SK-N-SH (cell line): ENCODE measurements at regions not wholly inside any gene's neighbourhood (a gene's known extent, or its start where the extent isn't known, plus 50 kb on each side); places are given as distances from the start of the nearest gene placed in this dataset.

Experiments
- CTCF ChIA-PET: fragments of 300-600, 350-600 bp; formaldehyde crosslinking; extraction: SDS; loops from one replicate; lab custom pipeline; 2021; lab: Yijun Ruan, JAX
- POLR2A ChIA-PET: fragments of 350-600 bp; sonication (Branson Sonifier 250); formaldehyde crosslinking; extraction: SDS; loops from one replicate; lab custom pipeline; 2020; ENCODE audit warnings: antibody characterized with exemption, inconsistent platforms; lab: Yijun Ruan, JAX
- DNase-seq: peaks from one replicate; pipeline ENCODE4 v3.0.0; 2012
- H2AFZ ChIP-seq: fragments of 200-600 bp; sonication (generic); 2 replicates; pipeline ENCODE4 v1.8.1; 2016; ENCODE audit warnings: antibody characterized with exemption, mild to moderate bottlenecking, low read depth
- H3F3A ChIP-seq: fragments of 200-600 bp; sonication (generic); replicated peaks from 2 replicates; pipeline ENCODE3; 2016; ENCODE audit warnings: antibody characterized with exemption, mild to moderate bottlenecking; ENCODE audit not compliant: insufficient read depth
- H3K27ac ChIP-seq, 2 experiments: fragments of 200-500 bp in 1 of 2; fragments of 200-600 bp in 1 of 2; sonication (Bioruptor generic) in 1 of 2; sonication (generic), shearing (Covaris generic) in 1 of 2; 2 replicates each; pipeline versions ENCODE4 v1.5.1 to v1.6.1; 2014 to 2016; ENCODE audit warnings: low read depth in 2 of 2, inconsistent platforms in 1 of 2, low read length in 1 of 2, mild to moderate bottlenecking in 1 of 2, mixed read lengths in 1 of 2
- H3K27me3 ChIP-seq: fragments of 200-600 bp; sonication (generic), shearing (Covaris generic); 2 replicates; pipeline ENCODE4 v1.6.1; 2016; ENCODE audit warnings: mixed run types; ENCODE audit not compliant: insufficient read depth
- H3K36me3 ChIP-seq, 2 experiments: fragments of 200-500 bp in 1 of 2; fragments of 200-600 bp in 1 of 2; sonication (Bioruptor generic) in 1 of 2; sonication (generic) in 1 of 2; replicated peaks in 1 of 2; 2 replicates each; pipeline versions ENCODE3 to v1.5.1; 2014 to 2016; ENCODE audit warnings: low read length in 1 of 2, mild to moderate bottlenecking in 1 of 2; ENCODE audit not compliant: insufficient read depth in 2 of 2, control insufficient read depth in 1 of 2
- H3K4me1 ChIP-seq, 2 experiments: fragments of 200-500 bp in 1 of 2; fragments of 200-600 bp in 1 of 2; sonication (Bioruptor generic) in 1 of 2; sonication (generic), shearing (Covaris generic) in 1 of 2; 2 replicates each; pipeline versions ENCODE4 v1.5.1 to v1.6.1; 2014 to 2016; ENCODE audit warnings: low read depth in 1 of 2, low read length in 1 of 2, mixed run types in 1 of 2; ENCODE audit not compliant: insufficient read depth in 2 of 2, control insufficient read depth in 1 of 2
- H3K4me2 ChIP-seq: fragments of 200-600 bp; sonication (generic), shearing (Covaris generic); 2 replicates; pipeline ENCODE4 v1.6.1; 2017; ENCODE audit warnings: mixed run types
- H3K4me3 ChIP-seq, 2 experiments: fragments of 200-500 bp in 1 of 2; fragments of 200-600 bp in 1 of 2; sonication (Bioruptor generic) in 1 of 2; sonication (generic), shearing (Covaris generic) in 1 of 2; 2 replicates each; pipeline versions ENCODE4 v1.5.1 to v1.8.1; 2014 to 2016; ENCODE audit warnings: low read depth in 2 of 2, inconsistent platforms in 1 of 2, low read length in 1 of 2, mild to moderate bottlenecking in 1 of 2, mixed read lengths in 1 of 2, moderate library complexity in 1 of 2
- H3K79me2 ChIP-seq: fragments of 200-600 bp; sonication (generic); 2 replicates; pipeline ENCODE4 v1.8.1; 2017; ENCODE audit warnings: mild to moderate bottlenecking; ENCODE audit not compliant: insufficient read depth
- H3K9ac ChIP-seq: fragments of 200-600 bp; sonication (generic); 2 replicates; pipeline ENCODE4 v1.6.1; 2017; ENCODE audit warnings: mixed run types
- H3K9me2 ChIP-seq: fragments of 200-600 bp; sonication (generic); 2 replicates; pipeline ENCODE4 v1.6.1; 2017; ENCODE audit warnings: mixed run types
- H3K9me3 ChIP-seq: fragments of 200-600 bp; sonication (generic); 2 replicates; pipeline ENCODE4 v1.6.1; 2017; ENCODE audit warnings: mixed run types, mild to moderate bottlenecking, moderate library complexity
- H4K20me1 ChIP-seq: fragments of 200-600 bp; sonication (generic); 2 replicates; pipeline ENCODE4 v1.6.1; 2017; ENCODE audit warnings: mild to moderate bottlenecking, mixed run types; ENCODE audit not compliant: insufficient read depth
- CTCF ChIP-seq: fragments of 200-600 bp; sonication (generic); IDR thresholded peaks from 2 replicates; pipeline ENCODE4 v1.6.1; 2017; ENCODE audit warnings: antibody characterized with exemption, mild to moderate bottlenecking, moderate library complexity
- ELF1 ChIP-seq: IDR thresholded peaks from 2 replicates; pipeline ENCODE4 v1.4.0; 2012
- EZH2phosphoT487 ChIP-seq: fragments of 200-600 bp; sonication (generic); IDR thresholded peaks from 2 replicates; pipeline ENCODE4 v1.6.1; 2017; ENCODE audit warnings: low read depth, mixed run types, mild to moderate bottlenecking, antibody characterized with exemption, moderate library complexity, borderline replicate concordance
- GABPA ChIP-seq: IDR thresholded peaks from 2 replicates; pipeline ENCODE4 v1.4.0; 2012; ENCODE audit warnings: low read depth, mild to moderate bottlenecking
- IRF3 ChIP-seq: fragments of 150-350 bp; IDR thresholded peaks from 2 replicates; pipeline ENCODE4 v1.6.1; 2016; ENCODE audit warnings: mild to moderate bottlenecking, low read depth, low read length
- NRF1 ChIP-seq: IDR thresholded peaks from 2 replicates; pipeline ENCODE4 v1.6.1; 2012; ENCODE audit warnings: low read depth, mild to moderate bottlenecking, low read length
- POLR2AphosphoS5 ChIP-seq: IDR thresholded peaks from 2 replicates; pipeline ENCODE4 v1.6.1; 2012; ENCODE audit warnings: low read depth, low read length
- RFX5 ChIP-seq: IDR thresholded peaks from 2 replicates; pipeline ENCODE4 v1.6.1; 2012; ENCODE audit warnings: mild to moderate bottlenecking, improper control_type of control experiment, low read length
- TCF12 ChIP-seq: IDR thresholded peaks from 2 replicates; pipeline ENCODE4 v1.4.0; 2012
- TEAD4 ChIP-seq: IDR thresholded peaks from 2 replicates; pipeline ENCODE4 v1.4.0; 2012; ENCODE audit warnings: mild to moderate bottlenecking, borderline replicate concordance; ENCODE audit not compliant: insufficient read depth
- ZBTB33 ChIP-seq: IDR thresholded peaks from 2 replicates; pipeline ENCODE4 v1.4.0; 2012; ENCODE audit warnings: low read depth, borderline replicate concordance
- WGBS: methylation state at CpG from one replicate; pipeline ENCODE4 v1.1.6; 2017; ENCODE audit warnings: low lambda C conversion rate; 5-methylcytosine and 5-hydroxymethylcytosine counted together
- TF ChIP-seq, protein P1 (sequence below): IDR thresholded peaks from 2 replicates; pipeline ENCODE4 v1.4.0; 2012; ENCODE audit warnings: low read depth
- TF ChIP-seq, protein P2 (sequence below): fragments of 150-350 bp; IDR thresholded peaks from 2 replicates; pipeline ENCODE4 v1.6.1; 2017; ENCODE audit warnings: antibody characterized with exemption, low read length, low read depth, borderline replicate concordance
- TF ChIP-seq, protein P3 (sequence below): IDR thresholded peaks from 2 replicates; pipeline ENCODE4 v1.6.1; 2012; ENCODE audit warnings: mild to moderate bottlenecking, low read depth, low read length, moderate library complexity
- TF ChIP-seq, protein P4 (sequence below): IDR thresholded peaks from 2 replicates; pipeline ENCODE4; 2012

DNA sequence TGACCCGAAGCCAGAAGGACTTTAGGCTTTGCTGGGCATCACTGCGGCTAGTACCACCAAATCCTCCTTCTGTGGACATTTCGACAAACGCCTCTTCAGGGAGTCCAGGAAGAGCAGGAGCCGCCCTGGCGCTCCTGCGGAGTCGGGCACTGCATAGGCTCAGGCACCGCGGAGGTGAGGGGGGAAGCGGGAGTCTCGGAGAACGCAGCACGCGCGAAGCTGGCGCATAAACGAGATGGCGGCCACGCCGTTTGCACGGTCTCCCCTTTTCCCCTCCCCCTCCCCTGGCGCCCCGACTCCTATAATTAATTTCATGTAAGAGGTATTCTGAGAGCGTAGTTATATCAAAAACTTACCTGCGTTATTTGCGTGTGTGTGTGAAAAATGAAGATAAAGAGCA, 137.8 kb upstream of the GAS1 start:
- H3K9me3 ChIP-seq, result no peaks in the 10 kb centered on the region
- H4K20me1 ChIP-seq, result no peaks in the 10 kb centered on the region
- H2AFZ ChIP-seq, result no peak overlapping the region
- H3F3A ChIP-seq, result no peaks in the 10 kb centered on the region
- no peak for DNase-seq
- no peaks in the 10 kb centered on the region for H3K9me2 ChIP-seq
- TF ChIP-seq EZH2phosphoT487, result no peak
- TF ChIP-seq TEAD4, result no peak
- TF ChIP-seq, protein P1, sequence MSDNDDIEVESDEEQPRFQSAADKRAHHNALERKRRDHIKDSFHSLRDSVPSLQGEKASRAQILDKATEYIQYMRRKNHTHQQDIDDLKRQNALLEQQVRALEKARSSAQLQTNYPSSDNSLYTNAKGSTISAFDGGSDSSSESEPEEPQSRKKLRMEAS, result no peak
- no peak for TF ChIP-seq POLR2AphosphoS5
- no peak for TF ChIP-seq RFX5
- no peak for TF ChIP-seq ZBTB33
- TF ChIP-seq ELF1, result no peak
- no peak overlapping the region for H3K27ac ChIP-seq
- no peaks in the 10 kb centered on the region for H3K27me3 ChIP-seq
- POLR2A ChIA-PET, result no interaction called here
- no peak overlapping the region for H3K4me3 ChIP-seq
- no peak overlapping the region for H3K9ac ChIP-seq
- H3K36me3 ChIP-seq, result no peaks in the 10 kb centered on the region
- CTCF ChIA-PET, result no interaction called here
- H3K4me1 ChIP-seq, result peaks cover 6 to 7% of the 10 kb centered on the region in 2 experiments; a peak in 3 of 4 replicates
- WGBS, result 92% methylated on average over 26 of the region's 27 CpGs
- H3K79me2 ChIP-seq, result no peaks in the 10 kb centered on the region
- no peak overlapping the region for H3K4me2 ChIP-seq

DNA sequence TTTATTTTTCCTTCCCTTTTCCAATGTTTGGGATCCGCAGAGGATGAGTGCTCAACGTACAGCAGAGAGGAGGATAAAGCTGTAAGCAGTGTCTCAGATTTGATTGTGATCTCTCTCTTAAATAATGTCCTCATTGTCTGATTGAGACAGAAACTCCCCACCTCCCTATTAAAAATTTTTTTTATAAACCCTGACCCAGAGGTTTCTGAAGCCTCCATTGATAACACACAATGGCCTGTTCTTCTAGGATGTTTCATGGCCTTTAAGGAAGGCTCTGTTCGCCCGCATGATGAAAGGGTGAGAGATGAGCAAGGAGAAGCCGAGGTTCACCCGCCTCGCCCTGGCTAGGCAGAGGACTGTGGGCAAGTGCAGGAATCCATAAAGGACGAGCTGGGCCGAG, 138.2 kb upstream of the GAS1 start:
- ChIA-PET POLR2A (no interaction called here), CTCF (no interaction called here)
- H3K9me2 ChIP-seq, result no peaks in the 10 kb centered on the region
- H3K4me2 ChIP-seq, result no peak overlapping the region
- H3K36me3 ChIP-seq, result no peaks in the 10 kb centered on the region
- WGBS, result 85% methylated on average over 9 of the region's 9 CpGs
- no peak overlapping the region for H3K27ac ChIP-seq
- no peak overlapping the region for H3K4me3 ChIP-seq
- peaks cover 2 to 7% of the 10 kb centered on the region in 2 experiments; a peak in 3 of 4 replicates for H3K4me1 ChIP-seq
- no peaks in the 10 kb centered on the region for H3K9me3 ChIP-seq
- no peaks in the 10 kb centered on the region for H3K27me3 ChIP-seq
- H2AFZ ChIP-seq, result no peak overlapping the region
- no peaks in the 10 kb centered on the region for H3F3A ChIP-seq
- TF ChIP-seq, protein P2, sequence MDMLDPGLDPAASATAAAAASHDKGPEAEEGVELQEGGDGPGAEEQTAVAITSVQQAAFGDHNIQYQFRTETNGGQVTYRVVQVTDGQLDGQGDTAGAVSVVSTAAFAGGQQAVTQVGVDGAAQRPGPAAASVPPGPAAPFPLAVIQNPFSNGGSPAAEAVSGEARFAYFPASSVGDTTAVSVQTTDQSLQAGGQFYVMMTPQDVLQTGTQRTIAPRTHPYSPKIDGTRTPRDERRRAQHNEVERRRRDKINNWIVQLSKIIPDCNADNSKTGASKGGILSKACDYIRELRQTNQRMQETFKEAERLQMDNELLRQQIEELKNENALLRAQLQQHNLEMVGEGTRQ, result no peak
- TF ChIP-seq TEAD4 (no peak), TCF12 (no peak), GABPA (no peak), NRF1 (no peak), IRF3 (no peak), POLR2AphosphoS5 (no peak), CTCF (no peak)
- TF ChIP-seq, protein P3, sequence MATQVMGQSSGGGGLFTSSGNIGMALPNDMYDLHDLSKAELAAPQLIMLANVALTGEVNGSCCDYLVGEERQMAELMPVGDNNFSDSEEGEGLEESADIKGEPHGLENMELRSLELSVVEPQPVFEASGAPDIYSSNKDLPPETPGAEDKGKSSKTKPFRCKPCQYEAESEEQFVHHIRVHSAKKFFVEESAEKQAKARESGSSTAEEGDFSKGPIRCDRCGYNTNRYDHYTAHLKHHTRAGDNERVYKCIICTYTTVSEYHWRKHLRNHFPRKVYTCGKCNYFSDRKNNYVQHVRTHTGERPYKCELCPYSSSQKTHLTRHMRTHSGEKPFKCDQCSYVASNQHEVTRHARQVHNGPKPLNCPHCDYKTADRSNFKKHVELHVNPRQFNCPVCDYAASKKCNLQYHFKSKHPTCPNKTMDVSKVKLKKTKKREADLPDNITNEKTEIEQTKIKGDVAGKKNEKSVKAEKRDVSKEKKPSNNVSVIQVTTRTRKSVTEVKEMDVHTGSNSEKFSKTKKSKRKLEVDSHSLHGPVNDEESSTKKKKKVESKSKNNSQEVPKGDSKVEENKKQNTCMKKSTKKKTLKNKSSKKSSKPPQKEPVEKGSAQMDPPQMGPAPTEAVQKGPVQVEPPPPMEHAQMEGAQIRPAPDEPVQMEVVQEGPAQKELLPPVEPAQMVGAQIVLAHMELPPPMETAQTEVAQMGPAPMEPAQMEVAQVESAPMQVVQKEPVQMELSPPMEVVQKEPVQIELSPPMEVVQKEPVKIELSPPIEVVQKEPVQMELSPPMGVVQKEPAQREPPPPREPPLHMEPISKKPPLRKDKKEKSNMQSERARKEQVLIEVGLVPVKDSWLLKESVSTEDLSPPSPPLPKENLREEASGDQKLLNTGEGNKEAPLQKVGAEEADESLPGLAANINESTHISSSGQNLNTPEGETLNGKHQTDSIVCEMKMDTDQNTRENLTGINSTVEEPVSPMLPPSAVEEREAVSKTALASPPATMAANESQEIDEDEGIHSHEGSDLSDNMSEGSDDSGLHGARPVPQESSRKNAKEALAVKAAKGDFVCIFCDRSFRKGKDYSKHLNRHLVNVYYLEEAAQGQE, result no peak
- TF ChIP-seq, protein P1, result no peak
- TF ChIP-seq, protein P4, sequence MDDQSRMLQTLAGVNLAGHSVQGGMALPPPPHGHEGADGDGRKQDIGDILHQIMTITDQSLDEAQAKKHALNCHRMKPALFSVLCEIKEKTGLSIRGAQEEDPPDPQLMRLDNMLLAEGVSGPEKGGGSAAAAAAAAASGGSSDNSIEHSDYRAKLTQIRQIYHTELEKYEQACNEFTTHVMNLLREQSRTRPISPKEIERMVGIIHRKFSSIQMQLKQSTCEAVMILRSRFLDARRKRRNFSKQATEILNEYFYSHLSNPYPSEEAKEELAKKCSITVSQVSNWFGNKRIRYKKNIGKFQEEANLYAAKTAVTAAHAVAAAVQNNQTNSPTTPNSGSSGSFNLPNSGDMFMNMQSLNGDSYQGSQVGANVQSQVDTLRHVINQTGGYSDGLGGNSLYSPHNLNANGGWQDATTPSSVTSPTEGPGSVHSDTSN, result no peak
- no peak for DNase-seq
- H3K79me2 ChIP-seq, result no peaks in the 10 kb centered on the region
- H3K9ac ChIP-seq, result no peak overlapping the region
- H4K20me1 ChIP-seq, result no peaks in the 10 kb centered on the region
